ENCODE measurements at regions not wholly inside any gene's neighbourhood (a gene's known extent, or its start where the extent isn't known, plus 50 kb on each side); places are given as distances from the start of the nearest gene placed in this dataset.

GRCh38 chr5:42874621-42875198, 63.0 kb upstream of the SELENOP start:
- no peak for TF ChIP-seq E2F1 (CRISPR knock-in tag; IDR thresholded peaks at IDR 0.05)
- TF ChIP-seq CTCF (IDR thresholded peaks at IDR 0.05) = no peak
- TF ChIP-seq NFYB (CRISPR knock-in tag; conservative IDR thresholded peaks at IDR 0.05; ENCODE audit: low read depth) = no peak
- no peak for TF ChIP-seq CREB1 (CRISPR knock-in tag; IDR thresholded peaks at IDR 0.05)
- no peak for TF ChIP-seq TEAD4 (CRISPR knock-in tag; IDR thresholded peaks at IDR 0.05)

All from WTC11 (cell line).